H9 (cell line): ENCODE measurements at regions not wholly inside any gene's neighbourhood (a gene's known extent, or its start where the extent isn't known, plus 50 kb on each side); places are given as distances from the start of the nearest gene placed in this dataset.
"Not testable (repeated sequence)": the region's sequence is repeated elsewhere in the genome, so short reads cannot be mapped to it uniquely, and the experiment has no call there.

ENCODE experiments used
- DNase-seq: peaks from one replicate; pipeline ENCODE4 v3.0.0-alpha.2; 2017
- H2AFZ ChIP-seq: one replicate; pipeline ENCODE4 v1.6.1; 2013; ENCODE audit warnings: mild to moderate bottlenecking, low read length, control low read depth, moderate library complexity
- H2AK5ac ChIP-seq: 2 replicates; pipeline ENCODE4 v1.6.1; 2013; ENCODE audit warnings: low read length, control low read depth, mixed read lengths; ENCODE audit not compliant: insufficient read length
- H2BK120ac ChIP-seq: one replicate; pipeline ENCODE4 v1.6.1; 2013; ENCODE audit warnings: low read depth, mild to moderate bottlenecking, low read length, control low read depth, inconsistent platforms; ENCODE audit not compliant: poor library complexity, severe bottlenecking
- H2BK12ac ChIP-seq: 2 replicates; pipeline ENCODE4 v1.6.1; 2013; ENCODE audit warnings: low read length, control low read depth, mixed read lengths, low read depth; ENCODE audit not compliant: insufficient read length
- H2BK15ac ChIP-seq: 2 replicates; pipeline ENCODE4 v1.6.1; 2013; ENCODE audit warnings: low read depth, low read length, control low read depth
- H2BK20ac ChIP-seq: one replicate; pipeline ENCODE4 v1.6.1; 2013; ENCODE audit warnings: low read depth, mild to moderate bottlenecking, low read length, control low read depth, inconsistent platforms; ENCODE audit not compliant: poor library complexity, severe bottlenecking
- H2BK5ac ChIP-seq: 2 replicates; pipeline ENCODE4 v1.6.1; 2013; ENCODE audit warnings: low read length, control low read depth, mixed read lengths; ENCODE audit not compliant: insufficient read length
- H3K14ac ChIP-seq: 2 replicates; pipeline ENCODE4 v1.6.1; 2013; ENCODE audit warnings: low read length, control low read depth; ENCODE audit not compliant: insufficient read depth
- H3K18ac ChIP-seq: 2 replicates; pipeline ENCODE4 v1.6.1; 2013; ENCODE audit warnings: low read depth, mild to moderate bottlenecking, mixed read lengths, low read length, control low read depth; ENCODE audit not compliant: insufficient read length
- H3K23ac ChIP-seq: 2 replicates; pipeline ENCODE4 v1.6.1; 2013; ENCODE audit warnings: low read length, control low read depth, mixed read lengths, low read depth; ENCODE audit not compliant: insufficient read length
- H3K23me2 ChIP-seq: 2 replicates; pipeline ENCODE4 v1.6.1; 2013; ENCODE audit warnings: low read depth, mild to moderate bottlenecking, mixed read lengths, low read length, control low read depth; ENCODE audit not compliant: insufficient read length, poor library complexity, severe bottlenecking
- H3K27ac ChIP-seq: 2 replicates; pipeline ENCODE4 v1.5.1; 2013; ENCODE audit warnings: low read length, control low read depth, mixed read lengths, low read depth; ENCODE audit not compliant: insufficient read length
- H3K27me3 ChIP-seq: 2 replicates; pipeline ENCODE4 v1.6.1; 2013; ENCODE audit warnings: low read length, control low read depth, inconsistent platforms; ENCODE audit not compliant: insufficient read depth
- H3K4ac ChIP-seq: 2 replicates; pipeline ENCODE4 v1.6.1; 2013; ENCODE audit warnings: low read depth, mild to moderate bottlenecking, control low read depth, inconsistent platforms, low read length, moderate library complexity
- H3K4me1 ChIP-seq: 2 replicates; pipeline ENCODE4 v1.6.1; 2013; ENCODE audit warnings: low read length, control low read depth, inconsistent platforms; ENCODE audit not compliant: insufficient read depth
- H3K4me2 ChIP-seq: 2 replicates; pipeline ENCODE4 v1.6.1; 2013; ENCODE audit warnings: low read length, control low read depth, mixed read lengths; ENCODE audit not compliant: insufficient read length, insufficient read depth
- H3K56ac ChIP-seq: 2 replicates; pipeline ENCODE4 v1.6.1; 2013; ENCODE audit warnings: low read depth, mild to moderate bottlenecking, mixed read lengths, low read length, control low read depth; ENCODE audit not compliant: insufficient read length
- H3K79me1 ChIP-seq: 2 replicates; pipeline ENCODE4 v1.6.1; 2013; ENCODE audit warnings: low read depth, mild to moderate bottlenecking, moderate library complexity, low read length, control low read depth, inconsistent platforms; ENCODE audit not compliant: insufficient read depth, poor library complexity, severe bottlenecking
- H3K79me2 ChIP-seq: 2 replicates; pipeline ENCODE4 v1.6.1; 2013; ENCODE audit warnings: low read length, control low read depth, inconsistent platforms; ENCODE audit not compliant: insufficient read depth
- H3K9ac ChIP-seq: 2 replicates; pipeline ENCODE4 v1.6.1; 2013; ENCODE audit warnings: low read length, control low read depth, mixed read lengths; ENCODE audit not compliant: insufficient read length; ENCODE audit errors: extremely low read depth
- H3K9me3 ChIP-seq: one replicate; pipeline ENCODE4 v1.6.1; 2013; ENCODE audit warnings: low read depth, low read length, inconsistent platforms; ENCODE audit not compliant: control insufficient read depth
- H3T11ph ChIP-seq: one replicate; pipeline ENCODE4 v1.6.1; 2013; ENCODE audit warnings: mild to moderate bottlenecking, low read length, control low read depth, inconsistent platforms
- H4K20me1 ChIP-seq: one replicate; pipeline ENCODE4 v1.6.1; 2013; ENCODE audit not compliant: control insufficient read depth, insufficient read length, insufficient read depth
- H4K5ac ChIP-seq: 2 replicates; pipeline ENCODE4 v1.6.1; 2013; ENCODE audit warnings: low read depth, mild to moderate bottlenecking, mixed read lengths, low read length, control low read depth; ENCODE audit not compliant: insufficient read length
- H4K8ac ChIP-seq: replicated peaks from 2 replicates; pipeline ENCODE4 v1.6.1; 2013; ENCODE audit warnings: low read length, control low read depth, mixed read lengths, low read depth; ENCODE audit not compliant: insufficient read length
- H4K91ac ChIP-seq: 2 replicates; pipeline ENCODE4 v1.6.1; 2013; ENCODE audit warnings: low read depth, mild to moderate bottlenecking, moderate library complexity, mixed read lengths, low read length, control low read depth; ENCODE audit not compliant: insufficient read length
- H3K27ac Mint-ChIP-seq, 3 experiments: 2 replicates in 2 of 3; 3 replicates in 1 of 3; pipeline ENCODE4 v1.8.0; 2020 to 2021; ENCODE audit warnings: mixed read lengths in 3 of 3, mild to moderate bottlenecking in 1 of 3, moderate library complexity in 1 of 3
- H3K27me3 Mint-ChIP-seq: 2 replicates; pipeline ENCODE4 v1.8.0; 2021; ENCODE audit warnings: low read depth, mild to moderate bottlenecking, moderate library complexity, mixed read lengths
- H3K36me3 Mint-ChIP-seq, 3 experiments: 2 replicates in 2 of 3; 3 replicates in 1 of 3; pipeline ENCODE4 v1.8.0; 2020 to 2021; ENCODE audit warnings: low read depth in 3 of 3, mixed read lengths in 3 of 3; ENCODE audit not compliant: insufficient read depth in 1 of 3
- H3K4me1 Mint-ChIP-seq, 2 experiments: 2 replicates each; pipeline ENCODE4 v1.8.0; 2020; ENCODE audit warnings: mixed read lengths in 2 of 2
- H3K4me3 Mint-ChIP-seq, 2 experiments: 2 replicates in 1 of 2; 3 replicates in 1 of 2; pipeline ENCODE4 v1.8.0; 2020 to 2021; ENCODE audit warnings: mild to moderate bottlenecking in 2 of 2, mixed read lengths in 2 of 2, moderate library complexity in 1 of 2
- H3K9me3 Mint-ChIP-seq, 2 experiments: 2 replicates in 1 of 2; 3 replicates in 1 of 2; pipeline ENCODE4 v1.8.0; 2020; ENCODE audit warnings: mild to moderate bottlenecking in 2 of 2, mixed read lengths in 2 of 2, moderate library complexity in 1 of 2
- CTCF ChIP-seq: fragments of 200-600 bp; sonication (generic); conservative IDR thresholded peaks from 3 replicates; pipeline ENCODE4 v1.8.0; 2021; ENCODE audit warnings: antibody characterized with exemption, mild to moderate bottlenecking
- WGBS: extraction: QIAGEN DNeasy Blood & Tissue Kit; methylation state at CpG from one replicate; pipeline ENCODE4 v1.1.7; 2013; ENCODE audit warnings: missing lambda C conversion rate, low lambda C conversion rate, mixed read lengths; ENCODE audit not compliant: insufficient read length; ENCODE audit errors: extremely low coverage; 5-methylcytosine and 5-hydroxymethylcytosine counted together

- no peaks in the 10 kb centered on the region; a peak in 2 of 7 replicates for H3K36me3 Mint-ChIP-seq
- H4K8ac ChIP-seq: no peak overlapping the region
- no peak overlapping the region for H2BK15ac ChIP-seq
- H3K4me3 Mint-ChIP-seq: no peak overlapping the region
- H4K20me1 ChIP-seq: no peaks in the 10 kb centered on the region
- no peak overlapping the region for H3K14ac ChIP-seq
- H2AFZ ChIP-seq: no peak overlapping the region
- no peaks in the 10 kb centered on the region for H3K27me3 ChIP-seq
- no peak overlapping the region for H3K27ac ChIP-seq
- H2AK5ac ChIP-seq: no peak overlapping the region
- DNase-seq: no peak
- H3K27me3 Mint-ChIP-seq: no peaks in the 10 kb centered on the region; the same call in 1 of the 2 replicates
- no peaks in the 10 kb centered on the region for H3K79me1 ChIP-seq
- no peak overlapping the region for H3T11ph ChIP-seq
- peaks cover 0 to 2% of the 10 kb centered on the region in 2 experiments; a peak in 1 of 5 replicates for H3K9me3 Mint-ChIP-seq
- no peaks in the 10 kb centered on the region for H3K9me3 ChIP-seq
- no peak overlapping the region for H3K9ac ChIP-seq
- no peak overlapping the region for H4K5ac ChIP-seq
- TF ChIP-seq CTCF: no peak
- H3K79me2 ChIP-seq: no peaks in the 10 kb centered on the region
- no peak overlapping the region for H2BK120ac ChIP-seq
- H2BK20ac ChIP-seq: no peak overlapping the region
- peaks cover 6 to 8% of the 10 kb centered on the region in 2 experiments for H3K4me1 Mint-ChIP-seq
- no peak overlapping the region for H3K56ac ChIP-seq
- H4K91ac ChIP-seq: no peak overlapping the region
- no peak overlapping the region for H2BK5ac ChIP-seq
- H3K23ac ChIP-seq: no peak overlapping the region
- H3K23me2 ChIP-seq: no peaks in the 10 kb centered on the region
- no peak overlapping the region for H3K4me2 ChIP-seq
- no peak overlapping the region for H3K18ac ChIP-seq
- no peaks in the 10 kb centered on the region; the same call in 1 of the 2 replicates for H3K4me1 ChIP-seq
- no CpG with 5 or more reads among the region's 2 CpGs for WGBS
- H3K27ac Mint-ChIP-seq: no peak overlapping the region
- H3K4ac ChIP-seq: no peak overlapping the region
- H2BK12ac ChIP-seq: no peak overlapping the region
These were observed 270.5 kb downstream of the C12orf75 start for GRCh38 chr12:105600911-105601545.

DNA sequence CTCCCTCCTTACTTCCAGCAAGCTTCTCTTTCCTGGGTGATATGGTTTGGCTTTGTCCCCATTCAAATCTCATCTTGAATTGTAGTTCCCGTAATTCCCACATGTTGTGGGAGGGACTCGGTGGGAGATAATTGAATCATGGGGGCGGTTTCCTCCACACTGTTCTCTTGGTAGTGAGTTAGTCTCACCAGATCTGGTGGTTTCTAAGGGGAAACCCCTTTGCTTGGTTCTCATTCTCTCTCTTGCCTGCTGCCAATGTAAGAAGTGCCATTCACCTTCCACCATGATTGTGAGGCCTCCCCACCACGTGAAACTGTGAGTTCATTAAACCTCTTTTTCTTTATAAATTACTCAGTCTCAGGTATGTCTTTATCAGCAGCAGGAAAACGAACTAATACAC is 271.8 kb downstream of the C12orf75 start:
- H3K23ac ChIP-seq, H2BK12ac ChIP-seq, H2AK5ac ChIP-seq, H2BK120ac ChIP-seq, H3K4me1 ChIP-seq, H3K79me2 ChIP-seq, H3K23me2 ChIP-seq, H2AFZ ChIP-seq, H3T11ph ChIP-seq, H4K8ac ChIP-seq, H3K9me3 Mint-ChIP-seq, H3K27me3 ChIP-seq, H2BK5ac ChIP-seq, H3K18ac ChIP-seq, DNase-seq, H3K4me1 Mint-ChIP-seq, H3K4ac ChIP-seq, H3K27me3 Mint-ChIP-seq, H3K27ac ChIP-seq, H3K9me3 ChIP-seq, H3K56ac ChIP-seq, H3K79me1 ChIP-seq, H4K91ac ChIP-seq, H3K4me2 ChIP-seq, H4K5ac ChIP-seq, H4K20me1 ChIP-seq, H2BK20ac ChIP-seq, H3K4me3 Mint-ChIP-seq, H3K9ac ChIP-seq, H2BK15ac ChIP-seq, H3K27ac Mint-ChIP-seq, H3K36me3 Mint-ChIP-seq, H3K14ac ChIP-seq: not testable (repeated sequence)
- WGBS: no CpG with 5 or more reads among the region's 5 CpGs
